Neural cell (in vitro differentiated cells): ENCODE measurements at regions not wholly inside any gene's neighbourhood (a gene's known extent, or its start where the extent isn't known, plus 50 kb on each side); places are given as distances from the start of the nearest gene placed in this dataset.

Experiments
- EP300 ChIP-seq: fragments of 450-650 bp; conservative IDR thresholded peaks from 2 replicates; pipeline ENCODE4 v1.6.1; 2014; ENCODE audit warnings: antibody characterized with exemption, mild to moderate bottlenecking, moderate library complexity; ENCODE audit not compliant: poor library complexity, severe bottlenecking
- TF ChIP-seq, protein P1 (sequence below): fragments of 450-650 bp; IDR thresholded peaks from 2 replicates; pipeline ENCODE4 v1.5.1; 2014; ENCODE audit warnings: antibody characterized with exemption, mild to moderate bottlenecking, moderate library complexity; ENCODE audit not compliant: poor library complexity, severe bottlenecking

DNA sequence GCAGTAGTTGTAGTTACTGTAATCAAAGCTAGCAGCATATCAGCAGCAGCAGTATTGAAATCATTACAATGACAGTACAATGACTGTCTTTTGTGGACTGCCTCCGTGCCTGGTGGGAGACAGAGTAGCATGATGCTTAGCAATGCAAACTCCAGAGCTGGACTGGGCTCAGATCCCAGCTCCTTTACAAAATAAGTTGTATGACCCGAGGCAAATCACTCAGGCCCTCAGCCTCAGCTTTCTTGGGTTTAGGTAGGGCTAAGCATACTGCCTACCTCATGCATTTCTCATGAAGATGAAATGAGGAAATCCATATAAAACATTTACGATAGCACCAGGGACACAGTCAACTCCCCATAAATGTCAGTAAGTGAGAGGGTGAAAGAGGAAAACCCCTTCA lies 170.7 kb downstream of the TTC32 start:
- no peak for TF ChIP-seq EP300
- TF ChIP-seq, protein P1, sequence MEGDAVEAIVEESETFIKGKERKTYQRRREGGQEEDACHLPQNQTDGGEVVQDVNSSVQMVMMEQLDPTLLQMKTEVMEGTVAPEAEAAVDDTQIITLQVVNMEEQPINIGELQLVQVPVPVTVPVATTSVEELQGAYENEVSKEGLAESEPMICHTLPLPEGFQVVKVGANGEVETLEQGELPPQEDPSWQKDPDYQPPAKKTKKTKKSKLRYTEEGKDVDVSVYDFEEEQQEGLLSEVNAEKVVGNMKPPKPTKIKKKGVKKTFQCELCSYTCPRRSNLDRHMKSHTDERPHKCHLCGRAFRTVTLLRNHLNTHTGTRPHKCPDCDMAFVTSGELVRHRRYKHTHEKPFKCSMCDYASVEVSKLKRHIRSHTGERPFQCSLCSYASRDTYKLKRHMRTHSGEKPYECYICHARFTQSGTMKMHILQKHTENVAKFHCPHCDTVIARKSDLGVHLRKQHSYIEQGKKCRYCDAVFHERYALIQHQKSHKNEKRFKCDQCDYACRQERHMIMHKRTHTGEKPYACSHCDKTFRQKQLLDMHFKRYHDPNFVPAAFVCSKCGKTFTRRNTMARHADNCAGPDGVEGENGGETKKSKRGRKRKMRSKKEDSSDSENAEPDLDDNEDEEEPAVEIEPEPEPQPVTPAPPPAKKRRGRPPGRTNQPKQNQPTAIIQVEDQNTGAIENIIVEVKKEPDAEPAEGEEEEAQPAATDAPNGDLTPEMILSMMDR = no peak
